HCT116 (cell line): ENCODE measurements at regions not wholly inside any gene's neighbourhood (a gene's known extent, or its start where the extent isn't known, plus 50 kb on each side); places are given as distances from the start of the nearest gene placed in this dataset.

ENCODE experiments used
- ATF3 ChIP-seq: IDR thresholded peaks from 2 replicates; pipeline ENCODE4 v1.6.1; 2012
- CEBPB ChIP-seq: IDR thresholded peaks from 2 replicates; pipeline ENCODE4 v1.6.1; 2012; ENCODE audit warnings: low read depth
- CTCF ChIP-seq, 3 experiments: fragments of 200-600 bp in 1 of 3; sonication (generic) in 1 of 3; IDR thresholded peaks in 2 of 3; conservative IDR thresholded peaks in 1 of 3; 2 replicates each; pipeline ENCODE4 v1.5.1; 2012 to 2017; ENCODE audit warnings: low read depth in 2 of 3, low read length in 2 of 3, antibody characterized with exemption in 1 of 3, borderline replicate concordance in 1 of 3, control low read depth in 1 of 3, mild to moderate bottlenecking in 1 of 3, mixed read lengths in 1 of 3, mixed run types in 1 of 3, moderate library complexity in 1 of 3; ENCODE audit not compliant: insufficient read depth in 1 of 3
- EGR1 ChIP-seq: IDR thresholded peaks from 2 replicates; pipeline ENCODE4 v1.6.1; 2012; ENCODE audit warnings: low read depth
- POLR2A ChIP-seq: IDR thresholded peaks from 2 replicates; pipeline ENCODE4 v1.7.0; 2011; ENCODE audit warnings: borderline replicate concordance; ENCODE audit not compliant: insufficient read depth, insufficient read length; ENCODE audit errors: extremely low read depth
- POLR2AphosphoS5 ChIP-seq: IDR thresholded peaks from 2 replicates; pipeline ENCODE4 v1.6.1; 2011; ENCODE audit warnings: mild to moderate bottlenecking, low read depth, low read length, moderate library complexity
- RAD21 ChIP-seq: IDR thresholded peaks from 2 replicates; pipeline ENCODE4 v1.6.1; 2012; ENCODE audit warnings: low read depth, mild to moderate bottlenecking
- REST ChIP-seq: IDR thresholded peaks from 2 replicates; pipeline ENCODE4 v1.6.1; 2012; ENCODE audit warnings: low read depth
- SRF ChIP-seq: IDR thresholded peaks from 2 replicates; pipeline ENCODE4 v1.6.1; 2012; ENCODE audit warnings: low read depth

GRCh38 chr5:175120412-175120811 lies 323.6 kb downstream of the DRD1 start:
- TF ChIP-seq CTCF (IDR thresholded peaks at IDR 0.05 in 2 of 3, conservative IDR thresholded peaks at IDR 0.05 in 1 of 3; ENCODE audit: borderline replicate concordance in 1 of 3, insufficient read depth in 1 of 3, low read depth in 2 of 3, low read length in 2 of 3), result no peak
- no peak for TF ChIP-seq ATF3
- no peak for TF ChIP-seq POLR2A
- no peak for TF ChIP-seq POLR2AphosphoS5
- no peak for TF ChIP-seq REST
- TF ChIP-seq CEBPB, result no peak
- no peak for TF ChIP-seq RAD21
- no peak for TF ChIP-seq SRF
- no peak for TF ChIP-seq EGR1
